NCI-H1417 (cell line): ENCODE measurements at regions not wholly inside any gene's neighbourhood (a gene's known extent, or its start where the extent isn't known, plus 50 kb on each side); places are given as distances from the start of the nearest gene placed in this dataset.
"Not testable (repeated sequence)": the region's sequence is repeated elsewhere in the genome, so short reads cannot be mapped to it uniquely, and the experiment has no call there.

Source experiments
- DNase-seq, 3 experiments: peaks; one replicate each; lab custom pipeline; 2025; lab: John Stamatoyannopoulos, UW

- no peak for DNase-seq
Measured at GRCh38 chr3:166324401-166324800, 487.2 kb upstream of the BCHE start.

GRCh38 chr3:166322391-166322790, 485.2 kb upstream of the BCHE start:
- no peak for DNase-seq

GRCh38 chr3:166307756-166308350, 470.6 kb upstream of the BCHE start:
- no peak for DNase-seq

GRCh38 chr3:166304584-166304983, 467.4 kb upstream of the BCHE start:
- DNase-seq = peak in 1 of 3 experiments; percentile 18

- no peak for DNase-seq
Measured at GRCh38 chr3:166303681-166304080, 466.5 kb upstream of the BCHE start.

- DNase-seq = no peak
Measured at GRCh38 chr3:166302331-166302730, 465.1 kb upstream of the BCHE start.

- no peak for DNase-seq
Measured at GRCh38 chr3:166296179-166296783, 459.1 kb upstream of the BCHE start.

- peak in 2 of 3 experiments; percentile 18 to 62 for DNase-seq
Measured at GRCh38 chr3:166291186-166291955, 454.1 kb upstream of the BCHE start.

- DNase-seq = no peak
Measured at GRCh38 chr3:166285001-166285400, 447.8 kb upstream of the BCHE start.

GRCh38 chr3:166283840-166284239, 446.6 kb upstream of the BCHE start:
- no peak for DNase-seq

GRCh38 chr3:166282931-166283330, 445.7 kb upstream of the BCHE start:
- DNase-seq = no peak

GRCh38 chr3:166279636-166280035, 442.4 kb upstream of the BCHE start:
- no peak for DNase-seq

- DNase-seq = no peak
Measured at GRCh38 chr3:166275024-166275390, 437.8 kb upstream of the BCHE start.

- DNase-seq = no peak
Measured at GRCh38 chr3:166274351-166275023, 437.3 kb upstream of the BCHE start.

- DNase-seq = no peak
Measured at GRCh38 chr3:166270429-166270828, 433.2 kb upstream of the BCHE start.

GRCh38 chr3:166265153-166265552, 427.9 kb upstream of the BCHE start:
- DNase-seq = no peak

GRCh38 chr3:166263460-166263859, 426.2 kb upstream of the BCHE start:
- no peak for DNase-seq

- not testable (repeated sequence) for DNase-seq
Measured at GRCh38 chr3:166258293-166258850, 421.1 kb upstream of the BCHE start.

GRCh38 chr3:166257715-166258114, 420.5 kb upstream of the BCHE start:
- DNase-seq = no peak

- no peak for DNase-seq
Measured at GRCh38 chr3:166248784-166249183, 411.6 kb upstream of the BCHE start.

GRCh38 chr3:166243511-166243910, 406.3 kb upstream of the BCHE start:
- DNase-seq = no peak

GRCh38 chr3:166223120-166223519, 385.9 kb upstream of the BCHE start:
- no peak for DNase-seq
